ENCODE measurements at regions not wholly inside any gene's neighbourhood (a gene's known extent, or its start where the extent isn't known, plus 50 kb on each side); places are given as distances from the start of the nearest gene placed in this dataset.

- TF ChIP-seq, protein P1, sequence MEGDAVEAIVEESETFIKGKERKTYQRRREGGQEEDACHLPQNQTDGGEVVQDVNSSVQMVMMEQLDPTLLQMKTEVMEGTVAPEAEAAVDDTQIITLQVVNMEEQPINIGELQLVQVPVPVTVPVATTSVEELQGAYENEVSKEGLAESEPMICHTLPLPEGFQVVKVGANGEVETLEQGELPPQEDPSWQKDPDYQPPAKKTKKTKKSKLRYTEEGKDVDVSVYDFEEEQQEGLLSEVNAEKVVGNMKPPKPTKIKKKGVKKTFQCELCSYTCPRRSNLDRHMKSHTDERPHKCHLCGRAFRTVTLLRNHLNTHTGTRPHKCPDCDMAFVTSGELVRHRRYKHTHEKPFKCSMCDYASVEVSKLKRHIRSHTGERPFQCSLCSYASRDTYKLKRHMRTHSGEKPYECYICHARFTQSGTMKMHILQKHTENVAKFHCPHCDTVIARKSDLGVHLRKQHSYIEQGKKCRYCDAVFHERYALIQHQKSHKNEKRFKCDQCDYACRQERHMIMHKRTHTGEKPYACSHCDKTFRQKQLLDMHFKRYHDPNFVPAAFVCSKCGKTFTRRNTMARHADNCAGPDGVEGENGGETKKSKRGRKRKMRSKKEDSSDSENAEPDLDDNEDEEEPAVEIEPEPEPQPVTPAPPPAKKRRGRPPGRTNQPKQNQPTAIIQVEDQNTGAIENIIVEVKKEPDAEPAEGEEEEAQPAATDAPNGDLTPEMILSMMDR (optimal IDR thresholded peaks at IDR 0.05 in 1 of 3, IDR thresholded peaks at IDR 0.05 in 1 of 3, conservative IDR thresholded peaks at IDR 0.05 in 1 of 3; ENCODE audit: extremely low read depth in 1 of 3, insufficient read depth in 2 of 3, low read length in 3 of 3), result no peak
- no peak for TF ChIP-seq EZH2 (IDR thresholded peaks at IDR 0.05; ENCODE audit: low read length)
Measured at GRCh38 chr19:31962561-31962996, 382.8 kb upstream of the ZNF507 start.

All from keratinocyte (primary cell).